GM10266 (cell line): ENCODE measurements at regions not wholly inside any gene's neighbourhood (a gene's known extent, or its start where the extent isn't known, plus 50 kb on each side); places are given as distances from the start of the nearest gene placed in this dataset.

Experiments used
- DNase-seq: peaks from one replicate; pipeline ENCODE4 v3.0.0; 2012; ENCODE audit errors: extremely low spot score
- CTCF ChIP-seq: IDR thresholded peaks from 2 replicates; pipeline ENCODE4 v1.5.1; 2012; ENCODE audit warnings: mild to moderate bottlenecking, low read depth; ENCODE audit not compliant: control insufficient read depth, insufficient read depth; ENCODE audit errors: missing control alignments

GRCh38 chr6:126738146-126738545 is 380.3 kb upstream of the RSPO3 start:
- DNase-seq, result no peak
- no peak for TF ChIP-seq CTCF

- no peak for DNase-seq
- TF ChIP-seq CTCF, result no peak
These were observed 379.8 kb upstream of the RSPO3 start for GRCh38 chr6:126738641-126739040.

- no peak for TF ChIP-seq CTCF
- DNase-seq, result no peak
These were observed 375.4 kb upstream of the RSPO3 start for GRCh38 chr6:126743076-126743475.

- no peak for TF ChIP-seq CTCF
- DNase-seq, result no peak
These were observed 370.5 kb upstream of the RSPO3 start for GRCh38 chr6:126747728-126748540.

- no peak for DNase-seq
- TF ChIP-seq CTCF, result no peak
These were observed 364.9 kb upstream of the RSPO3 start for GRCh38 chr6:126753606-126754005.

GRCh38 chr6:126761854-126762253 is 356.6 kb upstream of the RSPO3 start:
- TF ChIP-seq CTCF, result no peak
- no peak for DNase-seq

- DNase-seq, result no peak
- no peak for TF ChIP-seq CTCF
These were observed 354.4 kb upstream of the RSPO3 start for GRCh38 chr6:126764104-126764503.
